ENCODE measurements at regions not wholly inside any gene's neighbourhood (a gene's known extent, or its start where the extent isn't known, plus 50 kb on each side); places are given as distances from the start of the nearest gene placed in this dataset.

DNA sequence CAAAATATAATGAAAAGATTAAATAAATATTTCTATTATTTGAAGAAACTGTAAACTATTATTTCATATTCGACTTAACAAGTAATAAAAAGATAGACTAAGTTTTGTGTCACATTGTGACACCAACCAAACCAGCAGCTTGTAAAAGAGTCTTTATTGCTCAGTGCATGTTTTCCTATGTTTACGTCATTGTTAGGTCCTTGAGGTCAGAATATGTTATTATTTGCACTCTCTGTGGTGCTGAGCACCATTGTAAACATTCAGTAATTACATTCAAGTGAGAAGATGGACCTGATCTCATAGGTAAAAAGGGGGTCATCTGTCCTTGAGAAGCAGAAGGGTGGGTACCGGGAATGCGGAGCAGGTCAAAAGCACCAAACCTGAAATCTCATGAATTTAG, 1999.1 kb upstream of the CELF4 start:
- no peak overlapping the region for H3K27ac ChIP-seq
- no peak overlapping the region for H3K4me3 ChIP-seq
- no peak for DNase-seq
- no peaks in the 10 kb centered on the region for H3K36me3 ChIP-seq
- no peaks in the 10 kb centered on the region for H3K27me3 ChIP-seq
- no peaks in the 10 kb centered on the region for H3K9me3 ChIP-seq
- no peaks in the 10 kb centered on the region for H3K4me1 ChIP-seq
- no peak for TF ChIP-seq POLR2A (IDR thresholded peaks at IDR 0.05)
- TF ChIP-seq, protein P1, sequence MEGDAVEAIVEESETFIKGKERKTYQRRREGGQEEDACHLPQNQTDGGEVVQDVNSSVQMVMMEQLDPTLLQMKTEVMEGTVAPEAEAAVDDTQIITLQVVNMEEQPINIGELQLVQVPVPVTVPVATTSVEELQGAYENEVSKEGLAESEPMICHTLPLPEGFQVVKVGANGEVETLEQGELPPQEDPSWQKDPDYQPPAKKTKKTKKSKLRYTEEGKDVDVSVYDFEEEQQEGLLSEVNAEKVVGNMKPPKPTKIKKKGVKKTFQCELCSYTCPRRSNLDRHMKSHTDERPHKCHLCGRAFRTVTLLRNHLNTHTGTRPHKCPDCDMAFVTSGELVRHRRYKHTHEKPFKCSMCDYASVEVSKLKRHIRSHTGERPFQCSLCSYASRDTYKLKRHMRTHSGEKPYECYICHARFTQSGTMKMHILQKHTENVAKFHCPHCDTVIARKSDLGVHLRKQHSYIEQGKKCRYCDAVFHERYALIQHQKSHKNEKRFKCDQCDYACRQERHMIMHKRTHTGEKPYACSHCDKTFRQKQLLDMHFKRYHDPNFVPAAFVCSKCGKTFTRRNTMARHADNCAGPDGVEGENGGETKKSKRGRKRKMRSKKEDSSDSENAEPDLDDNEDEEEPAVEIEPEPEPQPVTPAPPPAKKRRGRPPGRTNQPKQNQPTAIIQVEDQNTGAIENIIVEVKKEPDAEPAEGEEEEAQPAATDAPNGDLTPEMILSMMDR (IDR thresholded peaks at IDR 0.05): no peak

DNA sequence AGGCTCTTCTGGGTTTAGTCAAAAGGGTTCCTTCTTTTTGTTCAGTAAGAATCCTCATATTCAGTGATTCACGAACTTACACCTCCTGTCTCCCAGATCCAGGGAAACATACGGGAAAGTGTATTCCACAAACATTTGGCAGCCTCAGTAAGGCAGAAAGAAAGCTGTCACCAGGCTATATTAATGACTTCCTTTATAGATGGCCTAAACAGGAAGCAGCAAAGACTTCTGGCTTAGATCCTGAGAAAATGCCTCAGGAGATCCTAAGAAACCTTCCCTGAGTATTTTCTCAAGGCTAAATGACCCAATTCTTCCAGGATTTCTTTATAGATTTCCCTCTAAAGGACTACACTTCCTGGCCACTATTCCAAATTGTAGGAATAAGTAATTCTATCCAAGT, 1995.5 kb upstream of the CELF4 start:
- H3K27me3 ChIP-seq: no peaks in the 10 kb centered on the region
- no peak overlapping the region for H3K27ac ChIP-seq
- no peak overlapping the region for H3K4me3 ChIP-seq
- no peak for TF ChIP-seq POLR2A (IDR thresholded peaks at IDR 0.05)
- TF ChIP-seq, protein P1 (IDR thresholded peaks at IDR 0.05): no peak
- no peaks in the 10 kb centered on the region for H3K36me3 ChIP-seq
- no peaks in the 10 kb centered on the region for H3K4me1 ChIP-seq
- DNase-seq: no peak
- no peaks in the 10 kb centered on the region for H3K9me3 ChIP-seq

DNA sequence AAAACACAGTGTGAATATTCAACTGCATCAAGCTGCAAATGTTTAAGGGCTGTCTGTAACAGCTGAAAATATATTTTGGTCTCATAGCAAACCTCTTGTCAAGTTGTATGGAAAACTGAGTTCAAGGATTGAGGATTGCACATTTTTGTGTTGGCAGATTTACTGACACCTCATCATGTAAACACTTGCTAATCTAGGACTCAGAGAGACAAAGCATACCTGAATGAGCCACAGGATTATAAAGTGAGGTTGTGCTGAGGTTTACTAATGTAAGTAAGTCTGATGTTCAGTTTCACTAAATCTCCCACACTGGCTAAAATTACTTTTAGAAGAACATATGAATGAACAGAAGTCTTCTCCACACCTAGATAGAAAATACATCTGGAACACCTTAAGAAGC, 1993.1 kb upstream of the CELF4 start:
- no peak for TF ChIP-seq POLR2A (IDR thresholded peaks at IDR 0.05)
- TF ChIP-seq, protein P1 (IDR thresholded peaks at IDR 0.05): no peak
- Histone ChIP-seq H3K27ac (no peak overlapping the region), H3K4me3 (no peak overlapping the region), H3K4me1 (no peaks in the 10 kb centered on the region), H3K27me3 (no peaks in the 10 kb centered on the region), H3K9me3 (no peaks in the 10 kb centered on the region), H3K36me3 (no peaks in the 10 kb centered on the region)
- DNase-seq: no peak

DNA sequence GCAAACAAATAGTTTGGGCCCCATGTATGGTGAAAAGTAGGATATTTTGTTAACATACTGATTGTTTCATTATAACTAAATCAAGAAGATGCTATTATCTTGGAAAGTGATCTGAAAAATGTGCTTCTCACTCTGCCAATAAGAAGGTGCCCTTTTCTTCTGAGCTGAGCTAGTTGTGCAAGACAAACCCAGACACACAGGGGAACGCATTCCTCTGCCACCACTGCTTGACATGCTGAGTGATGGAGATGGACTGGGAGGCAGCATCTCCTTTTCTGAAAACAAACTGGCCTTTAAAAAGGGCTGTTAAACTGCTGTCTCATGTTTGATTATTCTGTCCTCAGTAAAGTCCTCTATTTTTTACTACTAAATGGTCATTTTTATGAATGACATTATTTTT, 1989.9 kb upstream of the CELF4 start:
- Histone ChIP-seq H3K36me3 (no peaks in the 10 kb centered on the region), H3K9me3 (no peaks in the 10 kb centered on the region), H3K4me3 (no peak overlapping the region), H3K4me1 (no peaks in the 10 kb centered on the region), H3K27me3 (no peaks in the 10 kb centered on the region), H3K27ac (no peak overlapping the region)
- no peak for DNase-seq
- TF ChIP-seq POLR2A (IDR thresholded peaks at IDR 0.05): no peak
- TF ChIP-seq, protein P1 (IDR thresholded peaks at IDR 0.05): no peak

DNA sequence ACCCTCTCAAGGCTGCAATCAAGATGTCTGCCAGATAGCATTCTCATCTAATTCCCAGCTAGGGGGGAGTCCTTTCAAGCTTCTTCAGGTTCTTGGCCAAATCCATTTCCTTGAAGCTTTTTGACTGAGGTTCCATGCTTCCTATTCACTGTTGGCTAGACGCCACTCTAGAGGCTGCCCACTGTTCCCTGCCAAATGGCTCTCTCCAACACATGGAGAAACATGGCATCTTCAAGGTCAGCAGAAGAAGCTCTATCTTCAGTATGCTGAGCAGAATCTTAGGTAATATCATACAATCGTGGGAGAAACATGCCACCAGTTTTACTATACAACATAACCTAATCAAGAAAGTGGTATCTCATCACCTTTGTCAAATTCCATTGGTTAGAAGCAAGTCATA, 1985.1 kb upstream of the CELF4 start:
- Histone ChIP-seq H3K4me3 (no peak overlapping the region), H3K27me3 (no peaks in the 10 kb centered on the region), H3K9me3 (no peaks in the 10 kb centered on the region), H3K27ac (no peak overlapping the region), H3K4me1 (no peaks in the 10 kb centered on the region), H3K36me3 (no peaks in the 10 kb centered on the region)
- TF ChIP-seq, protein P1 (IDR thresholded peaks at IDR 0.05): no peak
- DNase-seq: no peak

DNA sequence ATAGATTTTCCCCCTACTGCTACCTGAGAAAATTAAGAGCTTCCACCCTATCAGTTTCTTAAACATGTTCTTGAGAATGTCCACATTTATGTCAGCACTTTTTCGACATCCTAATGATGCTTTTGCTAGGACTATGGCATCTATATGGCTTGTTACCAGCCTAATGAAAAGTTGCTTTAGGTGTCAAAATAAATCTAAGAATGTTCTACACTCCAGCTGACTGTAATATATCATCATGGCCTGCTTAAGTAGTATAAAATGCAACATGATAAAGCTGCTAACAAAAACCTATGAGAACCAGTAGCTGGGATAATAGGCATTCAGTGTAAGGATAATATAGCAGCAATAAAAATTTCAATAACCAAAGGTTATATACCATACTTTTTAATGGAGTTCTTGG, 1983.5 kb upstream of the CELF4 start:
- no peak overlapping the region for H3K4me3 ChIP-seq
- H3K9me3 ChIP-seq: no peaks in the 10 kb centered on the region

More for the DNA sequence above, 1983.5 kb upstream of the CELF4 start:
- Histone ChIP-seq H3K27ac (no peak overlapping the region), H3K27me3 (no peaks in the 10 kb centered on the region), H3K36me3 (no peaks in the 10 kb centered on the region), H3K4me1 (no peaks in the 10 kb centered on the region)
- TF ChIP-seq POLR2A (IDR thresholded peaks at IDR 0.05): no peak
- TF ChIP-seq, protein P1 (IDR thresholded peaks at IDR 0.05): no peak
- no peak for DNase-seq

Measured in Peyer's patch (tissue), 4 donors.